ENCODE measurements at regions not wholly inside any gene's neighbourhood (a gene's known extent, or its start where the extent isn't known, plus 50 kb on each side); places are given as distances from the start of the nearest gene placed in this dataset.
"Not testable (repeated sequence)": the region's sequence is repeated elsewhere in the genome, so short reads cannot be mapped to it uniquely, and the experiment has no call there.

DNA sequence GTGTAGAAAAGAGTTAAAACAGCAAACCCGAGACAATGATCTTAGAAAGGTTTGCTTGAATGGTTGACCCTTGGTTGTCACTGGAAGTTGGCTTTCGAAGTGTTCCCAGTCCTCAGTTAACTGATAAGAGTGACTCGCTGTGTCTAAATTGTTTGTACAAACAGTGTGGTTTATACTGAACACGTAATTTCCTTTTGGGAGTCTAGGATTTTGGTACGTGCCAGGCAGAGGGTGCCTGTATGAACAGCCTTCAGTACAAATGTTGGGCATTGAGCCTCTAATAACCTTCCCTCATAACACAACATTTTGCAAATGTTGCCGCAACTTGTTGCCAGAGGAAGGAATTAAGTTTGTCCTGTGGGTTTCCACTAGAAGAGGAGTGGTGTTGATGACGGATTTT, 95.8 kb upstream of the DPP10 start:
- H3K79me1 ChIP-seq (ENCODE audit: low read length), result no peaks in the 10 kb centered on the region
- no peak overlapping the region for H4K5ac ChIP-seq (ENCODE audit: low read length)
- no peaks in the 10 kb centered on the region for H3K79me2 ChIP-seq (ENCODE audit: control insufficient read depth, insufficient read depth, low read length)
- no peak for DNase-seq
- no peak overlapping the region for H3K18ac ChIP-seq (ENCODE audit: low read length)
- no peak overlapping the region for H3K4ac ChIP-seq (ENCODE audit: low read depth, low read length)
- WGBS (ENCODE audit: extremely low coverage, insufficient coverage, low lambda C conversion rate), result no CpG with 5 or more reads among the region's 7 CpGs
- H3K4me2 ChIP-seq (ENCODE audit: low read length), result no peak overlapping the region
- no peak overlapping the region for H3K27ac ChIP-seq (ENCODE audit: low read depth, low read length)
- H3K23ac ChIP-seq (ENCODE audit: low read length), result no peak overlapping the region
- no peaks in the 10 kb centered on the region for H3K4me1 ChIP-seq (ENCODE audit: control insufficient read depth, low read depth, low read length)
- no peak overlapping the region for H4K8ac ChIP-seq (ENCODE audit: low read depth, low read length)
- H3K9ac ChIP-seq (ENCODE audit: low read length), result no peak overlapping the region
- no peak overlapping the region for H3K56ac ChIP-seq (ENCODE audit: low read length)
- H2BK5ac ChIP-seq (ENCODE audit: low read length), result no peak overlapping the region
- H3K36me3 ChIP-seq (ENCODE audit: control insufficient read depth, insufficient read depth, low read length), result no peaks in the 10 kb centered on the region
- H3K4me3 ChIP-seq (ENCODE audit: low read length), result no peak overlapping the region
- H3K27me3 ChIP-seq (ENCODE audit: insufficient read depth, low read length, poor library complexity), result no peaks in the 10 kb centered on the region
- no peak overlapping the region for H2AK5ac ChIP-seq (ENCODE audit: low read length)
- H2BK120ac ChIP-seq (ENCODE audit: low read depth, low read length), result no peak overlapping the region
- no peak overlapping the region for H2BK15ac ChIP-seq (replicated peaks; ENCODE audit: low read depth)

- no peak overlapping the region for H4K5ac ChIP-seq (ENCODE audit: low read length)
- no peak overlapping the region for H4K8ac ChIP-seq (ENCODE audit: low read depth, low read length)
- H3K36me3 ChIP-seq (ENCODE audit: control insufficient read depth, insufficient read depth, low read length), result no peaks in the 10 kb centered on the region
- no peak overlapping the region for H3K9ac ChIP-seq (ENCODE audit: low read length)
- no CpG with 5 or more reads among the region's 3 CpGs for WGBS (ENCODE audit: extremely low coverage, insufficient coverage, low lambda C conversion rate)
- H3K27me3 ChIP-seq (ENCODE audit: insufficient read depth, low read length, poor library complexity), result no peaks in the 10 kb centered on the region
- DNase-seq, result no peak
- no peak overlapping the region for H3K23ac ChIP-seq (ENCODE audit: low read length)
- no peaks in the 10 kb centered on the region for H3K79me1 ChIP-seq (ENCODE audit: low read length)
- H2BK120ac ChIP-seq (ENCODE audit: low read depth, low read length), result no peak overlapping the region
- H2BK5ac ChIP-seq (ENCODE audit: low read length), result no peak overlapping the region
- H3K4ac ChIP-seq (ENCODE audit: low read depth, low read length), result no peak overlapping the region
- H3K27ac ChIP-seq (ENCODE audit: low read depth, low read length), result no peak overlapping the region
- H3K56ac ChIP-seq (ENCODE audit: low read length), result no peak overlapping the region
- H3K4me3 ChIP-seq (ENCODE audit: low read length), result no peak overlapping the region
- H3K79me2 ChIP-seq (ENCODE audit: control insufficient read depth, insufficient read depth, low read length), result no peaks in the 10 kb centered on the region
- no peak overlapping the region for H3K4me2 ChIP-seq (ENCODE audit: low read length)
- H3K18ac ChIP-seq (ENCODE audit: low read length), result no peak overlapping the region
- H3K4me1 ChIP-seq (ENCODE audit: control insufficient read depth, low read depth, low read length), result no peaks in the 10 kb centered on the region
- no peak overlapping the region for H2AK5ac ChIP-seq (ENCODE audit: low read length)
- no peak overlapping the region for H2BK15ac ChIP-seq (replicated peaks; ENCODE audit: low read depth)
Observed at GRCh38 chr2:114350186-114350725, 92.2 kb upstream of the DPP10 start.

DNA sequence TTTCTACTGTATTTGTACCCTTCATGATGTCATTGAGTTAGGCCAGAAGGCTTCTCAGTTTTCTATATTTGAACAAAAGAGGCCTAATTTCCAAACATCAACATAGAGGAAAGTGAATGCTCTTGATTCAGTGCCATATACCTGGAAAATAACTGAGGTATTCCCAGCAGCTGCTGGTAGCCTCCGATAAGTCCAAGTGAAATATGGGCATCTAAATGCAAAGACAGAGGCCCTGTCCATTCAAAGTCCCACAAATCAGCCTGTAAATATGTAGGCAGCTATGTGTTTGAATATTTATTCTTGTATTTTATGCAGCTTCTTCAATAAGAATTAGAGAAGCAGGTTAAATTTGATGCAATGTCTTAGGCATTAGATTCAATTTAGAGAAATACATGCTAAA, 89.5 kb upstream of the DPP10 start:
- Histone ChIP-seq H3K56ac (ENCODE audit: low read length) (no peak overlapping the region), H2AK5ac (ENCODE audit: low read length) (no peak overlapping the region), H3K4me3 (ENCODE audit: low read length) (no peak overlapping the region), H3K79me1 (ENCODE audit: low read length) (no peaks in the 10 kb centered on the region), H3K4me2 (ENCODE audit: low read length) (no peak overlapping the region), H3K18ac (ENCODE audit: low read length) (no peak overlapping the region), H3K4ac (ENCODE audit: low read depth, low read length) (no peak overlapping the region), H3K27me3 (ENCODE audit: insufficient read depth, low read length, poor library complexity) (no peaks in the 10 kb centered on the region), H3K23ac (ENCODE audit: low read length) (no peak overlapping the region), H2BK120ac (ENCODE audit: low read depth, low read length) (no peak overlapping the region), H2BK15ac (replicated peaks; ENCODE audit: low read depth) (no peak overlapping the region), H4K5ac (ENCODE audit: low read length) (no peak overlapping the region), H3K36me3 (ENCODE audit: control insufficient read depth, insufficient read depth, low read length) (no peaks in the 10 kb centered on the region), H3K4me1 (ENCODE audit: control insufficient read depth, low read depth, low read length) (no peaks in the 10 kb centered on the region), H3K27ac (ENCODE audit: low read depth, low read length) (no peak overlapping the region), H4K8ac (ENCODE audit: low read depth, low read length) (no peak overlapping the region), H3K9ac (ENCODE audit: low read length) (no peak overlapping the region), H3K79me2 (ENCODE audit: control insufficient read depth, insufficient read depth, low read length) (no peaks in the 10 kb centered on the region), H2BK5ac (ENCODE audit: low read length) (no peak overlapping the region)
- no peak for DNase-seq
- no CpG with 5 or more reads among the region's 1 CpG for WGBS (ENCODE audit: extremely low coverage, insufficient coverage, low lambda C conversion rate)

- no peaks in the 10 kb centered on the region for H3K79me1 ChIP-seq (ENCODE audit: low read length)
- H3K36me3 ChIP-seq (ENCODE audit: control insufficient read depth, insufficient read depth, low read length), result no peaks in the 10 kb centered on the region
- H3K9ac ChIP-seq (ENCODE audit: low read length), result no peak overlapping the region
- no peak overlapping the region for H4K5ac ChIP-seq (ENCODE audit: low read length)
- no peak overlapping the region for H2BK15ac ChIP-seq (replicated peaks; ENCODE audit: low read depth)
- no peaks in the 10 kb centered on the region for H3K79me2 ChIP-seq (ENCODE audit: control insufficient read depth, insufficient read depth, low read length)
- H3K27ac ChIP-seq (ENCODE audit: low read depth, low read length), result no peak overlapping the region
- no peak overlapping the region for H3K4me3 ChIP-seq (ENCODE audit: low read length)
- no peaks in the 10 kb centered on the region for H3K4me1 ChIP-seq (ENCODE audit: control insufficient read depth, low read depth, low read length)
- no peak overlapping the region for H4K8ac ChIP-seq (ENCODE audit: low read depth, low read length)
- no CpG with 5 or more reads among the region's 2 CpGs for WGBS (ENCODE audit: extremely low coverage, insufficient coverage, low lambda C conversion rate)
- H3K56ac ChIP-seq (ENCODE audit: low read length), result no peak overlapping the region
- H2BK120ac ChIP-seq (ENCODE audit: low read depth, low read length), result no peak overlapping the region
- H3K23ac ChIP-seq (ENCODE audit: low read length), result no peak overlapping the region
- no peak overlapping the region for H3K4ac ChIP-seq (ENCODE audit: low read depth, low read length)
- H3K18ac ChIP-seq (ENCODE audit: low read length), result no peak overlapping the region
- no peaks in the 10 kb centered on the region for H3K27me3 ChIP-seq (ENCODE audit: insufficient read depth, low read length, poor library complexity)
- no peak overlapping the region for H2AK5ac ChIP-seq (ENCODE audit: low read length)
- DNase-seq, result no peak
- H3K4me2 ChIP-seq (ENCODE audit: low read length), result no peak overlapping the region
- no peak overlapping the region for H2BK5ac ChIP-seq (ENCODE audit: low read length)
Observed at GRCh38 chr2:114354199-114354598, 88.2 kb upstream of the DPP10 start.

DNA sequence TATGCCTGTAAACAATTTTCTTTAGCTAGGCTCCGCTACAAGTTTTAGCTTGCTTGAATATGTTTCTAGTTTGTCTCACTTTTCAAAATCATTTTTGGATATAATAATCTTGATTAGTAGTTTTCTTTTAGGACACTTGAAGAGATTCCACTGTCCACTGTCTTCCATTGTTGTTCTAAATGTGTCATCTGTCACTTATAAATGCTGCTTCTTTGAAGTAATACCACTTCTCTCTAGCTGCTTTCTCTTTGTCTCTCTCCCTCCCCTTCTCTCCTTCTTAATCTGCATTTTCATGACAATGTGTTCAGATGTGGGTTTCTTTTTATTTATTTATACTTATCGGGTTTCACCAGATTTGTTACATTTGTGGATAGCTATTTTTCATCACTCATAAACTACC, 73.7 kb upstream of the DPP10 start:
- Histone ChIP-seq H3K4me1 (ENCODE audit: control insufficient read depth, low read depth, low read length) (no peaks in the 10 kb centered on the region), H3K36me3 (ENCODE audit: control insufficient read depth, insufficient read depth, low read length) (no peaks in the 10 kb centered on the region), H3K9ac (ENCODE audit: low read length) (no peak overlapping the region), H2BK120ac (ENCODE audit: low read depth, low read length) (no peak overlapping the region), H3K79me1 (ENCODE audit: low read length) (no peaks in the 10 kb centered on the region), H3K79me2 (ENCODE audit: control insufficient read depth, insufficient read depth, low read length) (no peaks in the 10 kb centered on the region), H3K27me3 (ENCODE audit: insufficient read depth, low read length, poor library complexity) (no peaks in the 10 kb centered on the region), H3K4me2 (ENCODE audit: low read length) (no peak overlapping the region), H2BK5ac (ENCODE audit: low read length) (no peak overlapping the region), H4K5ac (ENCODE audit: low read length) (no peak overlapping the region), H3K4ac (ENCODE audit: low read depth, low read length) (no peak overlapping the region), H3K27ac (ENCODE audit: low read depth, low read length) (no peak overlapping the region), H4K8ac (ENCODE audit: low read depth, low read length) (no peak overlapping the region), H2AK5ac (ENCODE audit: low read length) (no peak overlapping the region), H3K56ac (ENCODE audit: low read length) (no peak overlapping the region), H3K4me3 (ENCODE audit: low read length) (no peak overlapping the region), H3K18ac (ENCODE audit: low read length) (no peak overlapping the region), H2BK15ac (replicated peaks; ENCODE audit: low read depth) (no peak overlapping the region), H3K23ac (ENCODE audit: low read length) (no peak overlapping the region)
- peak; percentile 21 for DNase-seq
- no CpG with 5 or more reads among the region's 2 CpGs for WGBS (ENCODE audit: extremely low coverage, insufficient coverage, low lambda C conversion rate)

DNA sequence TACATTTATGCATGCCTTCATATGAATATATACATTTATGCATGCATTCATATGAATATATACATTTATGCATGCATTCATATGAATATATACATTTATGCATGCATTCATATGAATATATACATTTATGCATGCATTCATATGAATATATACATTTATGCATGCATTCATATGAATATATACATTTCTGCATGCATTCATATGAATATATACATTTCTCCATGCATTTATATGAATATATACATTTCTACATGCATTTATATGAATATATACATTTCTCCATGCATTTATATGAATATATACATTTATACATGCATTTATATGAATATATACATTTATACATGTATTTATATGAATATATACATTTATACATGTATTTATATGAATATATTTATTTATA, 70.7 kb upstream of the DPP10 start:
- not testable (repeated sequence) for H3K9ac ChIP-seq (ENCODE audit: low read length); H4K5ac ChIP-seq (ENCODE audit: low read length); H3K4me1 ChIP-seq (ENCODE audit: control insufficient read depth, low read depth, low read length)

More for the DNA sequence above, 70.7 kb upstream of the DPP10 start:
- not testable (repeated sequence) for H2BK120ac ChIP-seq (ENCODE audit: low read depth, low read length); H3K36me3 ChIP-seq (ENCODE audit: control insufficient read depth, insufficient read depth, low read length); H3K79me2 ChIP-seq (ENCODE audit: control insufficient read depth, insufficient read depth, low read length); H2BK15ac ChIP-seq (replicated peaks; ENCODE audit: low read depth); H3K4ac ChIP-seq (ENCODE audit: low read depth, low read length); H2BK5ac ChIP-seq (ENCODE audit: low read length); H4K8ac ChIP-seq (ENCODE audit: low read depth, low read length); H3K18ac ChIP-seq (ENCODE audit: low read length); H3K27ac ChIP-seq (ENCODE audit: low read depth, low read length); H2AK5ac ChIP-seq (ENCODE audit: low read length); H3K4me2 ChIP-seq (ENCODE audit: low read length); H3K4me3 ChIP-seq (ENCODE audit: low read length); H3K27me3 ChIP-seq (ENCODE audit: insufficient read depth, low read length, poor library complexity); H3K79me1 ChIP-seq (ENCODE audit: low read length); H3K23ac ChIP-seq (ENCODE audit: low read length); H3K56ac ChIP-seq (ENCODE audit: low read length); DNase-seq
